Stomach (tissue), 4 donors: ENCODE measurements at regions not wholly inside any gene's neighbourhood (a gene's known extent, or its start where the extent isn't known, plus 50 kb on each side); places are given as distances from the start of the nearest gene placed in this dataset.

Experiments used
- CTCF ChIP-seq, 7 experiments: fragments of 450-650 bp in 4 of 7; fragments of 200-600 bp in 3 of 7; sonication (generic) in 3 of 7; IDR thresholded peaks; one replicate each; pipeline ENCODE4 v1.5.1; 2016 to 2019; ENCODE audit warnings: antibody characterized with exemption in 7 of 7, control low read depth in 2 of 7, mild to moderate bottlenecking in 1 of 7
- EP300 ChIP-seq: sonication (generic); formaldehyde crosslinking; IDR thresholded peaks from one replicate; pipeline ENCODE4 v1.6.1; 2017; ENCODE audit warnings: antibody characterized with exemption
- POLR2A ChIP-seq, 4 donors: fragments of 450-650 bp; IDR thresholded peaks; one replicate each; pipeline ENCODE4 v1.6.1; 2016; ENCODE audit warnings: antibody characterized with exemption in 4 of 4, control low read depth in 2 of 4, mild to moderate bottlenecking in 1 of 4, moderate library complexity in 1 of 4

- no peak for TF ChIP-seq EP300
- TF ChIP-seq CTCF (IDR thresholded peaks at IDR 0.05) = no peak
- TF ChIP-seq POLR2A (IDR thresholded peaks at IDR 0.05) = no peak
Measured at GRCh38 chr4:14596904-14597303, 405.4 kb upstream of the CPEB2 start.
